Immature natural killer cell (primary cell): ENCODE measurements at regions not wholly inside any gene's neighbourhood (a gene's known extent, or its start where the extent isn't known, plus 50 kb on each side); places are given as distances from the start of the nearest gene placed in this dataset.
"Not testable (repeated sequence)": the region's sequence is repeated elsewhere in the genome, so short reads cannot be mapped to it uniquely, and the experiment has no call there.

Source experiments
- DNase-seq, 3 donors: peaks; one replicate each; pipeline ENCODE4 v3.0.0; 2022; ENCODE audit warnings: mixed read lengths in 1 of 3
- H3K27ac Mint-ChIP-seq, 6 donors: one replicate each; pipeline ENCODE4 v1.8.0; 2020; ENCODE audit warnings: mixed read lengths in 6 of 6, mild to moderate bottlenecking in 5 of 6, inconsistent platforms in 4 of 6, moderate library complexity in 3 of 6
- H3K27me3 Mint-ChIP-seq, 3 donors: one replicate each; pipeline ENCODE4 v1.8.0; 2020 to 2021; ENCODE audit warnings: low read depth in 3 of 3, mild to moderate bottlenecking in 3 of 3, mixed read lengths in 3 of 3, moderate library complexity in 3 of 3, inconsistent platforms in 1 of 3
- H3K36me3 Mint-ChIP-seq, 3 donors: one replicate each; pipeline ENCODE4 v1.8.0; 2020; ENCODE audit warnings: mixed read lengths in 3 of 3, inconsistent platforms in 2 of 3, mild to moderate bottlenecking in 2 of 3
- H3K4me1 Mint-ChIP-seq, 2 donors: one replicate each; pipeline ENCODE4 v1.8.0; 2020; ENCODE audit warnings: inconsistent platforms in 2 of 2, mild to moderate bottlenecking in 2 of 2, mixed read lengths in 2 of 2, moderate library complexity in 1 of 2
- H3K4me3 Mint-ChIP-seq, 5 donors: one replicate each; pipeline ENCODE4 v1.8.0; 2020; ENCODE audit warnings: mild to moderate bottlenecking in 5 of 5, mixed read lengths in 5 of 5, inconsistent platforms in 3 of 5, moderate library complexity in 3 of 5
- H3K9me3 Mint-ChIP-seq, 6 donors: one replicate each; pipeline ENCODE4 v1.8.0; 2020; ENCODE audit warnings: mild to moderate bottlenecking in 6 of 6, mixed read lengths in 6 of 6, inconsistent platforms in 4 of 6, moderate library complexity in 3 of 6

GRCh38 chr20:4480104-4480503 is 206.2 kb upstream of the PRNP start:
- Mint-ChIP-seq H3K9me3 (no peaks in the 10 kb centered on the region), H3K27me3 (peaks cover 1 to 8% (median 3%) of the 10 kb centered on the region in 3 donors), H3K4me3 (no peak overlapping the region), H3K36me3 (no peaks in the 10 kb centered on the region), H3K4me1 (no peaks in the 10 kb centered on the region), H3K27ac (no peak overlapping the region)
- DNase-seq: no peak

GRCh38 chr20:4476903-4477500 is 209.3 kb upstream of the PRNP start:
- H3K9me3 Mint-ChIP-seq: no peaks in the 10 kb centered on the region
- H3K4me3 Mint-ChIP-seq: no peak overlapping the region
- no peaks in the 10 kb centered on the region for H3K4me1 Mint-ChIP-seq
- peaks cover 1 to 13% (median 2%) of the 10 kb centered on the region in 3 donors for H3K27me3 Mint-ChIP-seq
- no peak overlapping the region for H3K27ac Mint-ChIP-seq
- H3K36me3 Mint-ChIP-seq: no peaks in the 10 kb centered on the region
- no peak for DNase-seq

- no peaks in the 10 kb centered on the region for H3K36me3 Mint-ChIP-seq
- no peak overlapping the region for H3K4me3 Mint-ChIP-seq
- DNase-seq: no peak
- H3K27ac Mint-ChIP-seq: no peak overlapping the region
- H3K27me3 Mint-ChIP-seq: peaks cover 1 to 15% (median 4%) of the 10 kb centered on the region in 3 donors
- H3K4me1 Mint-ChIP-seq: no peaks in the 10 kb centered on the region
- H3K9me3 Mint-ChIP-seq: no peaks in the 10 kb centered on the region
These were observed 213.3 kb upstream of the PRNP start for GRCh38 chr20:4472906-4473305.

GRCh38 chr20:4471221-4471620 is 215.0 kb upstream of the PRNP start:
- H3K36me3 Mint-ChIP-seq: no peaks in the 10 kb centered on the region
- no peak for DNase-seq
- H3K9me3 Mint-ChIP-seq: no peaks in the 10 kb centered on the region
- no peak overlapping the region for H3K27ac Mint-ChIP-seq
- peaks cover 1 to 11% (median 4%) of the 10 kb centered on the region in 3 donors for H3K27me3 Mint-ChIP-seq
- no peak overlapping the region for H3K4me3 Mint-ChIP-seq
- no peaks in the 10 kb centered on the region for H3K4me1 Mint-ChIP-seq

GRCh38 chr20:4470375-4470774 is 215.9 kb upstream of the PRNP start:
- H3K4me1 Mint-ChIP-seq: no peaks in the 10 kb centered on the region
- H3K27ac Mint-ChIP-seq: no peak overlapping the region
- H3K9me3 Mint-ChIP-seq: no peaks in the 10 kb centered on the region
- DNase-seq: no peak
- H3K4me3 Mint-ChIP-seq: no peak overlapping the region
- H3K36me3 Mint-ChIP-seq: no peaks in the 10 kb centered on the region
- H3K27me3 Mint-ChIP-seq: peaks cover 1 to 7% (median 7%) of the 10 kb centered on the region in 3 donors

- H3K4me3 Mint-ChIP-seq: no peak overlapping the region
- peaks cover 0 to 9% (median 7%) of the 10 kb centered on the region in 3 donors for H3K27me3 Mint-ChIP-seq
- no peaks in the 10 kb centered on the region for H3K9me3 Mint-ChIP-seq
- no peak for DNase-seq
- H3K36me3 Mint-ChIP-seq: no peaks in the 10 kb centered on the region
- H3K4me1 Mint-ChIP-seq: no peaks in the 10 kb centered on the region
- H3K27ac Mint-ChIP-seq: no peak overlapping the region
These were observed 216.3 kb upstream of the PRNP start for GRCh38 chr20:4469910-4470309.

- no peak for DNase-seq
- no peaks in the 10 kb centered on the region for H3K4me1 Mint-ChIP-seq
- no peak overlapping the region for H3K4me3 Mint-ChIP-seq
- no peak overlapping the region for H3K27ac Mint-ChIP-seq
- no peaks in the 10 kb centered on the region for H3K36me3 Mint-ChIP-seq
- H3K27me3 Mint-ChIP-seq: peaks cover 0 to 12% (median 7%) of the 10 kb centered on the region in 3 donors
- H3K9me3 Mint-ChIP-seq: no peaks in the 10 kb centered on the region
These were observed 218.1 kb upstream of the PRNP start for GRCh38 chr20:4468114-4468513.

GRCh38 chr20:4465855-4466545 is 216.9 kb upstream of the ADRA1D start:
- H3K4me3 Mint-ChIP-seq: no peak overlapping the region
- H3K27me3 Mint-ChIP-seq: peaks cover 0 to 14% (median 7%) of the 10 kb centered on the region in 3 donors
- DNase-seq: no peak
- H3K4me1 Mint-ChIP-seq: no peaks in the 10 kb centered on the region
- no peak overlapping the region for H3K27ac Mint-ChIP-seq
- H3K9me3 Mint-ChIP-seq: no peaks in the 10 kb centered on the region
- H3K36me3 Mint-ChIP-seq: no peaks in the 10 kb centered on the region

- Mint-ChIP-seq H3K36me3 (no peaks in the 10 kb centered on the region), H3K4me3 (no peak overlapping the region), H3K9me3 (no peaks in the 10 kb centered on the region), H3K27me3 (peaks cover 0 to 12% (median 7%) of the 10 kb centered on the region in 3 donors), H3K27ac (no peak overlapping the region), H3K4me1 (no peaks in the 10 kb centered on the region)
- DNase-seq: no peak
These were observed 216.1 kb upstream of the ADRA1D start for GRCh38 chr20:4465212-4465611.

GRCh38 chr20:4462801-4463200 is 213.7 kb upstream of the ADRA1D start:
- not testable (repeated sequence) for H3K9me3 Mint-ChIP-seq, H3K36me3 Mint-ChIP-seq, DNase-seq, H3K27ac Mint-ChIP-seq, H3K4me3 Mint-ChIP-seq, H3K4me1 Mint-ChIP-seq
- H3K27me3 Mint-ChIP-seq: peaks cover 0 to 12% (median 5%) of the 10 kb centered on the region in 3 donors

- H3K4me3 Mint-ChIP-seq: no peak overlapping the region
- no peak for DNase-seq
- H3K9me3 Mint-ChIP-seq: no peaks in the 10 kb centered on the region
- no peak overlapping the region for H3K27ac Mint-ChIP-seq
- peaks cover 0 to 16% (median 2%) of the 10 kb centered on the region in 3 donors for H3K27me3 Mint-ChIP-seq
- H3K36me3 Mint-ChIP-seq: no peaks in the 10 kb centered on the region
- no peaks in the 10 kb centered on the region for H3K4me1 Mint-ChIP-seq
These were observed 210.0 kb upstream of the ADRA1D start for GRCh38 chr20:4459081-4459480.

GRCh38 chr20:4457566-4458543 is 208.8 kb upstream of the ADRA1D start:
- no peak overlapping the region for H3K4me3 Mint-ChIP-seq
- no peaks in the 10 kb centered on the region for H3K9me3 Mint-ChIP-seq
- peaks cover 0 to 12% (median 1%) of the 10 kb centered on the region in 3 donors for H3K27me3 Mint-ChIP-seq
- no peaks in the 10 kb centered on the region for H3K36me3 Mint-ChIP-seq
- H3K27ac Mint-ChIP-seq: no peak overlapping the region
- DNase-seq: no peak
- no peaks in the 10 kb centered on the region for H3K4me1 Mint-ChIP-seq

- Mint-ChIP-seq H3K4me3 (no peak overlapping the region), H3K36me3 (no peaks in the 10 kb centered on the region), H3K27me3 (peaks cover 0 to 7% (median 1%) of the 10 kb centered on the region in 3 donors), H3K4me1 (no peaks in the 10 kb centered on the region), H3K27ac (no peak overlapping the region), H3K9me3 (no peaks in the 10 kb centered on the region)
- no peak for DNase-seq
These were observed 206.9 kb upstream of the ADRA1D start for GRCh38 chr20:4455996-4456395.

- Mint-ChIP-seq H3K9me3 (no peaks in the 10 kb centered on the region), H3K4me3 (no peak overlapping the region), H3K27me3 (peaks cover 0 to 7% (median 3%) of the 10 kb centered on the region in 3 donors), H3K4me1 (no peaks in the 10 kb centered on the region), H3K36me3 (no peaks in the 10 kb centered on the region), H3K27ac (no peak overlapping the region)
- DNase-seq: no peak
These were observed 206.2 kb upstream of the ADRA1D start for GRCh38 chr20:4455301-4455701.
